Retina (tissue), 1 donor: ENCODE measurements at regions not wholly inside any gene's neighbourhood (a gene's known extent, or its start where the extent isn't known, plus 50 kb on each side); places are given as distances from the start of the nearest gene placed in this dataset.

Experiments used
- DNase-seq: peaks from one replicate; pipeline ENCODE4 v3.0.0-alpha.2; 2016

DNA sequence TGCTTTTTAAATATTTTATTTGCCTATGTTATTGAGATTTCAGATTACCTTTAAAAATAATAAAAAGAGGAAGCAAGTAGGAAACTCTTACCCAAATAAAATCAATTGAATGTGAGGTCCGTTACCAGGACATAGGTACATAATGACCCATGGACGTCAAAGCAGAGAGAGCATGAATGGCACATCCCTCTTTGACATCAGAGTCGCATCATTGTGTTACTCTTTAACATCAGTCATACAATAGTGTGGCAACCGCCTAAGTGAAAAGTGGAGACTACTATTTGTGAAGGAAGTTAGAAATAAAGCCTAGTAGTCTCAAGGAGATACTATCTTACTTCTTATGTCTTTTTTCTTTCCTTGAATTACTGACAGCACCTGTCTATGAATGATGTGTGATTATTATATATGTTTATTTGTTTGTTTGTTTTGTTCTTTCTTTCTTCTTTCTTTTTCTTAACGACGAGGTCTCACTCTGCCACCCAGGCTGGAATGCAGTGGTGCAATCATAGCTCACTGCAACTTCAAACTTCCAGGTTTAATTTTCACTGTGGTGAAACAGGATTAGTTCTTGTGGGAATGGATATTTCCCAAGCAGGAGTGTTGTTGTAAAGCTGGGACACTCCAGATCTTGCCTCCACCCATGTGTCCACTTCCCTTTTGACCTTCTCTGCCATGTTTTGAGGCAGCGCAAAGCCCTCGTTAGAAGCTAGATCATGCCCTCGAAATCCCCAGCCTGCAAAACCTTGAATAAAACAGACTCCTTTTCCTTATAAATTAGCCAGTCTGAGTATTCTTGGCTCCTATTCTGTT lies 407.2 kb upstream of the NETO1 start:
- DNase-seq: no peak

DNA sequence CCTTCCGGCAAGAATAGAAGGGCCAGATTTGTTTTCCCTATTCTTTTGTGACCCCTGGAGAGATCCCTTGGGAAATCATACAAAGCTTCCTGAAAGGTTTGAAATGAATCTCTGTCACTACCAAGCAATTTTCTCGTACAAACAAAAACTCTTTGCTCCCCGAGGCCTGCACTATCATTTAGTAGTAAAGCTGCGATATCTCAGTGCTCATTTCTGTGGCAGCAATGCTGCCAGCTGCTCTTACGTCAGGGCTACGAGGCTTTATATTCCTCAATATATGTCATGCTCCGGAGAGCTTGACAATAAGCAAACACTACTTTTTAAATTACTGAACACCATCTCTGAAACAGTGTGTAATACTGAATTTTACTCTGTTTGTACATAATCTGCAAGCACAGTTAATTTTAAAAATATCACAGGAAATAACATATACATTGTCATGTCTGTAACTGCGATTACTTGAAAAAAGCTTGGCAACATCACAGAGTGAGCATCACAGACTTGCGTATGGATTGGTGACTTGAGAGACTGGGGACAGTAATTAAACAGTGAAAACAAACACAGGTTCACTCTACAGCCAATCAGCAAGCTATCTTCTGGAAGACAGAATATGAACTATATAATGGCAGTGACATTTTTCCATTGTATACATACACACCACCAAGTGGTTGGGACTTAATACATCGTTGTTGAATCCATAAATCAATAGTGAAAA lies 403.3 kb upstream of the NETO1 start:
- DNase-seq: no peak

DNA sequence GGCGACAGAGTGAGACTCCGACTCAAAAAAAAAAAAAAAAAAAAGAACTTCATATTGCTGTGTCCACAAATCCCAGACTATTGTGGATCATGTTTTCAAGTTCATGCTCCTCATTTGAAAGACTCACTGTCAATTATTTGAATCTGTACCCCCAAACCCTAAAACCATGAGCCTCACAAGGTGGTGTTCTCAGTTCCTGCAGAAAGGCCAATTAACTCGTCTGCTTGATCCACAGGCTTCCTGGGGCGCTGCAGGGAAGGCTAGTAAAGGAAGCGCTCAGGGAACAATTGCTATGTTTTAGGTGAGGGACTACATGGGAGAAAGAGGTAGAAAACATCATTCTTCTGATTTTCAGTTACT lies 396.8 kb upstream of the NETO1 start:
- DNase-seq: no peak

GRCh38 chr18:73261923-73262322 lies 394.1 kb upstream of the NETO1 start:
- DNase-seq: no peak

GRCh38 chr18:73261243-73261642 lies 393.5 kb upstream of the NETO1 start:
- no peak for DNase-seq

GRCh38 chr18:73258375-73259087 lies 390.7 kb upstream of the NETO1 start:
- peak; percentile 30 for DNase-seq

GRCh38 chr18:73254564-73254963 lies 386.8 kb upstream of the NETO1 start:
- no peak for DNase-seq

- DNase-seq: no peak
These were observed 381.2 kb upstream of the NETO1 start for GRCh38 chr18:73249030-73249429.

- no peak for DNase-seq
These were observed 379.0 kb upstream of the NETO1 start for GRCh38 chr18:73246763-73247162.

- no peak for DNase-seq
These were observed 377.6 kb upstream of the NETO1 start for GRCh38 chr18:73245345-73245744.

DNA sequence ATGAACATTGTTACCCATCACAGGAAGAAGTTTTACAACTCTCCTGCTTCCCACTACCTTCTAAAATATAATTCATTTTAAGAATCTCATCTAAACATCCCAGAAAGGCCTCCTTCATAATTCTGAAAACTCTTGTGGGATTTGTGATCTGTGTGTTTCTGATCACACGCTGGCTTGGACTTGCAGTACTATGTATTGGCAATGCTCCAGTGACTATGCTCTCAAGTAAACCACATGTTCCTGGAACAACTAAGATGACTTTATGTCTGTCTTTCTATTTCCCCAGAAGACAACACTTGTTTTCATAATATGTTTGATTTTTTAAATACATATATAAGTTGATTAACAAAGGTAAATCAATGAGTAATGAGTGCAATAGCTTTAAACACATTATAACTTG lies 376.6 kb upstream of the NETO1 start:
- DNase-seq: no peak

DNA sequence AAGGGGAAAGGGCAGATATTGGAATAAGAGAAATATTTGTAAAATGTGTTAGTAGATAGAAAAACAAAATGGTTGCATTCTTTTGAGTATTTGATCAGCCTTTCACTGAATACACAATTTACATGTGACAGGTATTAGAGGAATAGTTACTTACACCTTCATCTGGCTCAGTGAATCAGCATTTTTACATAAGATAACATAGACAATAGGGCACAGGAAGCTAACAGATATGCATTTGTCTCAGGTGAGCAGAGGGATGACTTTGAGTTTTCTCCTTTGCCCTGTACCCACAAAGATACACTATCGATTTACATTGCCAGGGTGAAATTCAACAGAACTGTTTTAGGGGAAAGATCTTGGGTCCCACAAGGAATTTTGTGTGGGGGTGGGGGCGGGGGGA lies 373.1 kb upstream of the NETO1 start:
- DNase-seq: no peak

- no peak for DNase-seq
These were observed 368.1 kb upstream of the NETO1 start for GRCh38 chr18:73235921-73236320.

- no peak for DNase-seq
These were observed 367.7 kb upstream of the NETO1 start for GRCh38 chr18:73235491-73235890.

DNA sequence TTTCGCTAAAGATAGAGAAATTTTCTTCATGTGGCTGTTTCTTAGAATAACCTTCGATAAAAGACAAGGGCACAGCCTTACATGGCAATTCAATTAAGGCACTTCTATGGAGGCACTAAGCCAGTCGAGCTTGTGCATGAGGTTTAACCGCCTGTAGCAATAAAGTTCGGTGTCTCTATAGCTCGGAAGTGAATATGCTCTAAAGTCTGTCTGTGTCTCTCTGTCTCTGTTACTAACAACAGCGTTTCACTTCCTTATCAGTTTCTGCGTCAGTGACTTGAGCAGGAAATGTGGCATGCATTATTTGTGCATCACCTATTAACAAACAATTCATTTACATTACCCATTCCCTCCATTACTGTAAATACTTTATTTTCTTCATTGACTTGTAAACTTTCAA lies 365.1 kb upstream of the NETO1 start:
- no peak for DNase-seq

DNA sequence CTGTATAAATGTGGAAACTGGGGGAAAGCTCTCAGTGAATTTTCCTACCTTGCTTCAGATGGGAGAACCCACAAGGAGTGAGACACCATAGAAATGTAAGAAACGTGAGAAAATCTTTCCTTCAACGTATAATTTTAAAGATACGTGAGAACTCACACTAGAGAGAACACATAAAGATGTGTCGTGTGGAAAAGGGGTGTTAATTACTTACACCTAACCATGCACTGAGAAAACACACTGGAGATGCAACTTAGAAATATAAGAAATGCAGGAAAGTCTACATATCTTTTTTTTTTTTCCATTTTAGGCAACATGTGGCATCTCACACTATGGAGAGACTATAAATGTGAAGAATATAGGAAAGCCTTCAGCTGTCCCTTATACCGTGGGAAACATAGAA lies 352.9 kb upstream of the NETO1 start:
- DNase-seq: no peak

- DNase-seq: no peak
These were observed 350.5 kb upstream of the NETO1 start for GRCh38 chr18:73218293-73218692.

- DNase-seq: no peak
These were observed 347.2 kb upstream of the NETO1 start for GRCh38 chr18:73214970-73215369.

DNA sequence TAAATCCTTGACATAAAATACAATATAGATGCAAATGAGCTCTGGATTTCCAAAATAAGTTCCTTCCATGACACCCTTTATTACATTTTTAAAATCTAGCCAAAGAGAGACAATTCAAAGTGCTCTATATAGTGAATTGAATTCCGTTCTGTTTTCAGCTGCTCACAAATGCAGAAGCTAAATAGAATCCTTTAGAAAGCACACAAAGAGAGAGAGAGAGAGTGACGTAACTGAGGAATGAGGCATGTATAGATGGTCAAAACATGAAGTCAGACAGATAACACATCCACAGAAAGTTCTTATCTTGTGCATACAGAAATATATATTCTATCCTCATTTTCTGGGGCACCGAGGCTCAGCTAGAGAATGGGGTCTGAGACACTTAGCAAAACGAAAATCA lies 344.7 kb upstream of the NETO1 start:
- no peak for DNase-seq

DNA sequence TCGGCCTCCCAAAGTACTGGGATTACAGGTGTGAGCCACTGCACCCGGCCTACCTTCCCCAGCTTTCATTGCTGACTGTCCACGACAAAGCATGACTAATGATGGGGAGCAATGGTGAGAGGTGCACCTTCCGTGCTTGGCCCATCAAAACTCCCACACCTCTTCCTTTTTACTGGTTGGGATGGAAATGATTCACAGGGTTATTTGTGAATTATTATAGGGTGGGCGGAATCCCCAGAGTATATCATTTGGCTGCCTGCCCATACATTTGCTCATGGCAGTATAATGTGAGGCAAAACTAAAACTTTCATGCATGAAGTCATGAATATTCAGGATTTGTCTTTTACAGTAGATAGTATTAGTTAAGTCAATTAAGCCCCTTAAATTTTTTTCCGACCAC lies 334.2 kb upstream of the NETO1 start:
- no peak for DNase-seq

GRCh38 chr18:73199151-73199550 lies 331.4 kb upstream of the NETO1 start:
- no peak for DNase-seq

DNA sequence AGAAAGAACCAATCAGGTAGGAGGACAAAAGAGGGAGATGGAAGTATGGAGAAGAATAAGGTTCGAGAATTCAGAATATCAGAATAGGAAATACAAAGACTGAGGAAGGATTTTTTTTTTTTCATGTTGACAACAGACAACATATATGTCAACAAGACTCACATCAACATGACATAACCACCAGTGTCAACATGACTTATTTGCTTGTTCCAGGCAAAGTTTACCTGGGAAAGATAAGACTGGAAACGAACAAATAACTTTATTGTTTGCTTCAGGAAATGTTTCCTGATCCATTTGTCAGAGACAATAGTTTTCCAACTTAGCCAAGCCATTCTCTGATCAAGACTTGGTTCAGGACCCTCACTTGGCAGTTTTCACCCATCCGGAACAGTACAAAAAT lies 321.9 kb upstream of the NETO1 start:
- DNase-seq: no peak

- no peak for DNase-seq
These were observed 300.4 kb upstream of the NETO1 start for GRCh38 chr18:73168236-73168635.

DNA sequence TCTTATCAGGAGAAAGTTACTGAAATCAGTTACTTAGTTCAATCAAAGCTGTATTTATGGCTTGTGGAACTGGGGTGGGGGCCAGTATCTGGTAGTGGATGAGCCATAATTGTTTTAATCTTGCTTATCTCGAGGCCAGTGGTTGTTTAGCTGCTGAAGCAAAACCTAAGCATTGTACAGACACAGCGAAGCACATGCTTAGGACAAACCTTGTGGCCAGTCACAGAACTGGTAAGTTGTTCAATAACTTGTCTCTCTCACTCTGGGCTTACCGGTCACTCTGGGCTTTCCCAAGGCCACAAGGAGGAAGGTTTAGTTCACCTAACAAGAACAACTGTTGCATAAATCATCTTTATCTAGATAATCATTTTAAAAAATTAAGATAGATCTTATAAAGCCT lies 296.6 kb upstream of the NETO1 start:
- no peak for DNase-seq
